HAP-1 (cell line): ENCODE measurements at regions not wholly inside any gene's neighbourhood (a gene's known extent, or its start where the extent isn't known, plus 50 kb on each side); places are given as distances from the start of the nearest gene placed in this dataset.
"Not testable (repeated sequence)": the region's sequence is repeated elsewhere in the genome, so short reads cannot be mapped to it uniquely, and the experiment has no call there.

Experiments
- DNase-seq, 2 experiments: peaks; one replicate each; pipeline ENCODE4 v3.0.0-alpha.2; 2016 to 2020; ENCODE audit warnings: low spot score in 2 of 2
- H3K27me3 ChIP-seq: fragments of 250-450 bp; sonication (Bioruptor Pico); 2 replicates; pipeline ENCODE4 v1.5.1; 2020; ENCODE audit warnings: low read depth, mild to moderate bottlenecking, moderate library complexity
- H3K36me3 ChIP-seq: fragments of 250-450 bp; sonication (Bioruptor Pico); replicated peaks from 2 replicates; pipeline ENCODE4 v1.5.1; 2020; ENCODE audit warnings: mild to moderate bottlenecking
- H3K4me1 ChIP-seq: fragments of 250-450 bp; sonication (Bioruptor Pico); 2 replicates; pipeline ENCODE4 v1.5.1; 2020; ENCODE audit warnings: mild to moderate bottlenecking
- H3K4me3 ChIP-seq: fragments of 250-450 bp; sonication (Bioruptor Pico); 2 replicates; pipeline ENCODE4 v1.5.1; 2020; ENCODE audit warnings: mild to moderate bottlenecking, moderate library complexity
- H3K9me3 ChIP-seq: fragments of 250-450 bp; sonication (Bioruptor Pico); 2 replicates; pipeline ENCODE4 v1.5.1; 2020; ENCODE audit warnings: mild to moderate bottlenecking, moderate library complexity
- in situ Hi-C: fragments of 300-500 bp; cut with MboI; formaldehyde crosslinking; loops from 3 replicates; pipeline ENCODE4 v1.14.3; 2020; ENCODE audit warnings: low sequenced_read_pairs, inconsistent platforms, mixed read lengths

DNA sequence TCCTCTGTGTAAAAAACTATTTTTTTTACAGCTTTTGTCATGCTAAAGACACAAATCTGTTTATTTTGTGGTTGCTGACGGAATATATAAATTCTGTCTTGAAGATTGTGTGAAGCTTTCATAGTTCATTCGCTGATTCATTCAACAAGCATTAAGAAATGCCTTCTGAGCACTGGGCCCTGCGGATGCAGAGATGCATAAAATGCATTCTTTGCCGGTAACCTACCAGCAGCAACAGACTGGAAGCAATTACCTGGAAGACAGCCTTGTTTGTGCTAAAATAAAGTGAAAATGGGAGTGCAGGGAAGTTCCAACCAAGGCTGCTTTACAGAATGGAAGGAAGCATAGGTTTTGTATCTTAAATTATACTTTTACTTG, 119.7 kb downstream of the PMAIP1 start:
- DNase-seq = no peak
- Histone ChIP-seq H3K4me3 (no peak overlapping the region), H3K36me3 (no peaks in the 10 kb centered on the region), H3K27me3 (no peaks in the 10 kb centered on the region), H3K4me1 (peaks cover 11% of the 10 kb centered on the region; the same call in 1 of the 2 replicates), H3K9me3 (no peaks in the 10 kb centered on the region)
- in situ Hi-C loops = no loop called here

- H3K27me3 ChIP-seq = no peaks in the 10 kb centered on the region
- no peak overlapping the region for H3K4me3 ChIP-seq
- no peaks in the 10 kb centered on the region for H3K36me3 ChIP-seq
- in situ Hi-C loops = no loop called here
- no peaks in the 10 kb centered on the region for H3K9me3 ChIP-seq
- peaks cover 11% of the 10 kb centered on the region; the same call in 1 of the 2 replicates for H3K4me1 ChIP-seq
- DNase-seq = no peak
These were observed 119.0 kb downstream of the PMAIP1 start for GRCh38 chr18:60018618-60019462.

- H3K9me3 ChIP-seq, H3K27me3 ChIP-seq, DNase-seq, in situ Hi-C loops, H3K4me3 ChIP-seq, H3K36me3 ChIP-seq: not testable (repeated sequence)
- peaks cover 11% of the 10 kb centered on the region; the same call in 1 of the 2 replicates for H3K4me1 ChIP-seq
These were observed 118.3 kb downstream of the PMAIP1 start for GRCh38 chr18:60018134-60018533.

GRCh38 chr18:60017371-60017770, 117.6 kb downstream of the PMAIP1 start:
- Histone ChIP-seq H3K27me3 (no peaks in the 10 kb centered on the region), H3K36me3 (no peaks in the 10 kb centered on the region), H3K4me3 (no peak overlapping the region), H3K9me3 (no peaks in the 10 kb centered on the region), H3K4me1 (peaks cover 11% of the 10 kb centered on the region; the same call in 1 of the 2 replicates)
- in situ Hi-C loops = no loop called here
- DNase-seq = no peak

DNA sequence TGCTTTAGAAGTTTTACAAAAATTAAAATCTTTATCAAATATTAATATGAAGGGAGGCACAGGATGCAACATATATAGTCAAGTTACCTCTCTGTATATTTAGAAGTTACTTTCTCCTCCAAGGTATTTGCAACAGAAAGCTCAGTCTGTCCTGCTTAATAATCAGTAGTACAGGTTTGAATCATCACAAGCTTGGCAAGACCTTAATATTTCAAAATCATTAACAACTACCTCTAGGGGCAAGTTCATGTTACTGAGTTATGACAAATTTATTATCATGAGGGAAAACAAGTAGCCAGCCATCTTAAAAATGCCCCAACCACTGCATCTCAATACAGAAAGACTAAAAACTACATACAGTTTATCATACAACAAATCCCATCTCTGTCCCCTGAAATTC, 116.0 kb downstream of the PMAIP1 start:
- H3K4me3 ChIP-seq, DNase-seq, H3K27me3 ChIP-seq, in situ Hi-C loops, H3K36me3 ChIP-seq, H3K9me3 ChIP-seq: not testable (repeated sequence)
- H3K4me1 ChIP-seq = peaks cover 11% of the 10 kb centered on the region; the same call in 1 of the 2 replicates

DNA sequence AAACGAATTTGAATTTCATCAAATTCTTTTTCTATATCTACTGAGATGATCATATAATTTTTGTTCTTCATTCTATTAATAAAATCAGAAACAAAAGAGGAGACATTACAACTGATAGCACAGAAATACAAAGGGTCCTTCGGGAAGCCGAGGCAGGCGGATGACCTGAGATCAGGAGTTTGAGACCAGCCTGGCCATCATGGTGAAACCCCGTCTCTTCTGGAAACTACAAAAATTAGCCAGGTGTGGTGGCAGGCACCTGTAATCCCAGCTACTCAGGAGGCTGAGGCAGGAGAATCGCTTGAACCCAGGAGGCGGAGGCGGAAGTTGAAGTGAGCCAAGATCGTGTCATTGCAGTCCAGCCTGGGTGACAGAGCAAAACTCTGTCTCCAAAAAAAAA, 113.4 kb downstream of the PMAIP1 start:
- H3K27me3 ChIP-seq, H3K36me3 ChIP-seq, H3K4me1 ChIP-seq, H3K4me3 ChIP-seq, H3K9me3 ChIP-seq, in situ Hi-C loops, DNase-seq: not testable (repeated sequence)

- no peaks in the 10 kb centered on the region for H3K9me3 ChIP-seq
These were observed 111.2 kb downstream of the PMAIP1 start for GRCh38 chr18:60010984-60011383.

GRCh38 chr18:60010513-60010912, 110.7 kb downstream of the PMAIP1 start:
- in situ Hi-C loops = no loop called here
- DNase-seq = no peak
- no peak overlapping the region for H3K4me3 ChIP-seq
- H3K9me3 ChIP-seq = no peaks in the 10 kb centered on the region
- no peaks in the 10 kb centered on the region for H3K27me3 ChIP-seq
- no peaks in the 10 kb centered on the region for H3K36me3 ChIP-seq
- H3K4me1 ChIP-seq = no peaks in the 10 kb centered on the region

More at GRCh38 chr18:60010984-60011383, 111.2 kb downstream of the PMAIP1 start:
- no peak for DNase-seq
- H3K4me1 ChIP-seq = no peaks in the 10 kb centered on the region
- in situ Hi-C loops = no loop called here
- no peak overlapping the region for H3K4me3 ChIP-seq
- H3K36me3 ChIP-seq = no peaks in the 10 kb centered on the region
- H3K27me3 ChIP-seq = no peaks in the 10 kb centered on the region

- Histone ChIP-seq H3K4me3 (no peak overlapping the region), H3K4me1 (no peaks in the 10 kb centered on the region), H3K27me3 (no peaks in the 10 kb centered on the region), H3K9me3 (no peaks in the 10 kb centered on the region; the same call in 1 of the 2 replicates), H3K36me3 (no peaks in the 10 kb centered on the region)
- in situ Hi-C loops = no loop called here
- DNase-seq = no peak
These were observed 107.9 kb downstream of the PMAIP1 start for GRCh38 chr18:60007661-60008060.

GRCh38 chr18:60003610-60004185, 103.9 kb downstream of the PMAIP1 start:
- DNase-seq = no peak
- Histone ChIP-seq H3K27me3 (no peaks in the 10 kb centered on the region), H3K4me1 (no peaks in the 10 kb centered on the region), H3K4me3 (no peak overlapping the region), H3K9me3 (no peaks in the 10 kb centered on the region; the same call in 1 of the 2 replicates), H3K36me3 (no peaks in the 10 kb centered on the region)
- in situ Hi-C loops = no loop called here

DNA sequence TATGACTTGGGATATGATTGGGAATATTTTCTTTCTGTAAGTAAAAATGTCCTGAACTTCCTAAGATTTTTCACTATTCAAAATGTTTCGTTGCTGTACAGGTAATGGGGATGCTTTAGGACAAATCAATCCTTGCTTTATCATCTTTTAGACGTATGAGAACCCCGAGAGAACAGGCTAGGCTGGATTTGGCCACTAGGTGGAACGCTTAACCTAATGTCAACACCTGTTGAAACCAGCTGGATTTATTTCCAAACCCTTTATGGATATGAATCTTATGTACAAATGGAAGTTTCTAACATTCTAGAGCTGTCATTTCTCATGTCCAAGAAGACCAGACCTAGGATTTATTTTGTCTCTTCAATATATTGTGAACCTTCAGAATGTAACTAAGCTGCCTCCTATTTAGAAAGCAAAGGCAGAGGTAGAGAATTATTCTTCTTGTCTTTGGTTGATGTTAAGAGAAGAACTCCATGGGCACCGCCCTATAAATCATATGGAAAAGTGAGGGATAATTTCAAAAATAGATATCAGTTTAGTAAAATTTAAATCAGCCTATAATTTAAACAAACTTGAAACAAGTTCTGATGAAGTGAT, 96.7 kb downstream of the PMAIP1 start:
- in situ Hi-C loops = loop anchor here (10.0 to 25.0 kb wide), 2 partner anchors 416 to 558 kb away; no protein-coding TSS in a partner anchor
- Histone ChIP-seq H3K4me1 (no peaks in the 10 kb centered on the region), H3K9me3 (no peaks in the 10 kb centered on the region), H3K4me3 (no peak overlapping the region), H3K27me3 (no peaks in the 10 kb centered on the region), H3K36me3 (no peaks in the 10 kb centered on the region)
- DNase-seq = peak in 1 of 2 experiments; percentile 55

DNA sequence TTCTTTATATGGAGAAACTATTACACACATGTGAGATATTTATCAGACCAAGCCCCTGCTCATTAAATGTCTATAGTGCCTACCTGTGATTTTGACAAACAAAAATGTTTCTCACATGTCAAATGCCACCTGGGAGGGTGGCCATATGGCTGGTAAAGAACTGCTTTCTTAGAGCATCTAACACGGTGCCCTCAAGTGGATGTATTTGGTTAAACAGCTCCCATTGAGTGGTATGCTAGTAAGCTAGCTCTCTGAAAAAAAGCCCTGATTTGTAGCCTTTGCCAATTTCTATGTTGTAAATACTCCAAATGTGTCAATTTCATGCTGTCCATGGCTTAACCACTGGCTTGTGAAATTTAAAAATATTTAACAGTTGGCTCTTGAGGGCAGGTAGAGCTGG, 94.6 kb downstream of the PMAIP1 start:
- no peak for DNase-seq

DNA sequence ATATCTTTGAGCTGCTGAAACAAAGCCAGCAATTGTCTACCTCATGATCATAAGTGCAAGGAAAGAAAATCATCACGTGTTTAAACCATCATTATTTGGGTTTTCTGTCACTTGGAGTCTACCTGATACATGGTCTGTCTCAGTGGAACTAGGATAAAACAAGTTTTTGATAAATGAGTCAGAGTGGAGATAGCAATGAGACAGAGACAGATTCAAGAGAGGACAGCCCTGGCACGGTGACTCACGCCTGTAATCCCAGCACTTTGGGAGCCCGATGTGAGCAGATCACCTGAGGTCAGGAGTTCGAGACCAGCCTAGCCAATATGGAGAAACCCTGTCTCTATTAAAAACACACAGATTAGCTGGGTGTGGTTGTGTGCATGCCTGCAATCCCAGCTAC, 93.8 kb downstream of the PMAIP1 start:
- H3K9me3 ChIP-seq = no peaks in the 10 kb centered on the region
- DNase-seq = no peak
- no peaks in the 10 kb centered on the region for H3K36me3 ChIP-seq
- in situ Hi-C loops = loop anchor here (10.0 to 25.0 kb wide), 2 partner anchors 419 to 561 kb away; no protein-coding TSS in a partner anchor
- H3K4me3 ChIP-seq = no peak overlapping the region
- 0 out of 2 replicates have a peak, but pooled peaks cover 4% of the 10 kb centered on the region for H3K27me3 ChIP-seq
- H3K4me1 ChIP-seq = no peaks in the 10 kb centered on the region

More for the DNA sequence above, 94.6 kb downstream of the PMAIP1 start:
- Histone ChIP-seq H3K27me3 (no peaks in the 10 kb centered on the region), H3K36me3 (no peaks in the 10 kb centered on the region), H3K4me1 (no peaks in the 10 kb centered on the region), H3K4me3 (no peak overlapping the region), H3K9me3 (no peaks in the 10 kb centered on the region)
- in situ Hi-C loops = loop anchor here (10.0 to 25.0 kb wide), 2 partner anchors 418 to 560 kb away; no protein-coding TSS in a partner anchor
